Skeletal muscle tissue (tissue), 3 donors: ENCODE measurements at regions not wholly inside any gene's neighbourhood (a gene's known extent, or its start where the extent isn't known, plus 50 kb on each side); places are given as distances from the start of the nearest gene placed in this dataset.

Experiments
- H3K27ac ChIP-seq: one replicate; pipeline ENCODE4 v1.7.0; 2013; ENCODE audit warnings: mild to moderate bottlenecking, low read depth, low read length, inconsistent platforms
- H3K27me3 ChIP-seq, 3 donors: one replicate each; pipeline ENCODE4 v1.7.0; 2013; ENCODE audit warnings: low read length in 3 of 3; ENCODE audit not compliant: control insufficient read depth in 3 of 3, insufficient read depth in 3 of 3
- H3K36me3 ChIP-seq, 3 donors: one replicate each; pipeline ENCODE4 v1.7.0; 2013; ENCODE audit warnings: low read length in 3 of 3; ENCODE audit not compliant: control insufficient read depth in 3 of 3, insufficient read depth in 3 of 3
- H3K4me1 ChIP-seq, 3 donors: one replicate each; pipeline ENCODE4 v1.7.0; 2013; ENCODE audit warnings: low read length in 3 of 3, mild to moderate bottlenecking in 3 of 3; ENCODE audit not compliant: control insufficient read depth in 3 of 3, insufficient read depth in 3 of 3
- H3K4me3 ChIP-seq, 3 donors: one replicate each; pipeline ENCODE4 v1.7.0; 2013; ENCODE audit warnings: low read length in 3 of 3
- H3K9ac ChIP-seq, 3 donors: one replicate each; pipeline ENCODE4 v1.7.0; 2013; ENCODE audit warnings: low read length in 3 of 3, mild to moderate bottlenecking in 3 of 3, moderate library complexity in 2 of 3, low read depth in 1 of 3
- H3K9me3 ChIP-seq, 3 donors: one replicate each; pipeline ENCODE4 v1.7.0; 2013; ENCODE audit warnings: low read length in 3 of 3; ENCODE audit not compliant: control insufficient read depth in 3 of 3
- donor health status: Osteomylitis.

GRCh38 chr14:41303506-41303905, 303.2 kb upstream of the LRFN5 start:
- Histone ChIP-seq H3K36me3 (no peaks in the 10 kb centered on the region), H3K9ac (no peak overlapping the region), H3K4me1 (no peaks in the 10 kb centered on the region), H3K27me3 (no peaks in the 10 kb centered on the region), H3K4me3 (no peak overlapping the region), H3K9me3 (no peaks in the 10 kb centered on the region), H3K27ac (no peak overlapping the region)

- no peak overlapping the region for H3K9ac ChIP-seq
- no peaks in the 10 kb centered on the region for H3K9me3 ChIP-seq
- H3K4me3 ChIP-seq = no peak overlapping the region
- H3K4me1 ChIP-seq = no peaks in the 10 kb centered on the region
- no peak overlapping the region for H3K27ac ChIP-seq
- no peaks in the 10 kb centered on the region for H3K36me3 ChIP-seq
- no peaks in the 10 kb centered on the region for H3K27me3 ChIP-seq
These were observed 303.9 kb upstream of the LRFN5 start for GRCh38 chr14:41302776-41303175.

- Histone ChIP-seq H3K9ac (no peak overlapping the region), H3K36me3 (no peaks in the 10 kb centered on the region), H3K9me3 (no peaks in the 10 kb centered on the region), H3K4me1 (no peaks in the 10 kb centered on the region), H3K27ac (no peak overlapping the region), H3K4me3 (no peak overlapping the region), H3K27me3 (no peaks in the 10 kb centered on the region)
These were observed 306.8 kb upstream of the LRFN5 start for GRCh38 chr14:41299924-41300323.

- Histone ChIP-seq H3K36me3 (no peaks in the 10 kb centered on the region), H3K4me1 (no peaks in the 10 kb centered on the region), H3K9me3 (no peaks in the 10 kb centered on the region), H3K27me3 (no peaks in the 10 kb centered on the region), H3K27ac (no peak overlapping the region), H3K4me3 (no peak overlapping the region), H3K9ac (no peak overlapping the region)
These were observed 308.4 kb upstream of the LRFN5 start for GRCh38 chr14:41298328-41298690.

- no peaks in the 10 kb centered on the region for H3K9me3 ChIP-seq
- H3K4me3 ChIP-seq = no peak overlapping the region
- no peaks in the 10 kb centered on the region for H3K36me3 ChIP-seq
- no peak overlapping the region for H3K27ac ChIP-seq
- no peaks in the 10 kb centered on the region for H3K4me1 ChIP-seq
- H3K27me3 ChIP-seq = no peaks in the 10 kb centered on the region
- no peak overlapping the region for H3K9ac ChIP-seq
These were observed 308.9 kb upstream of the LRFN5 start for GRCh38 chr14:41297576-41298327.

GRCh38 chr14:41295734-41296133, 310.9 kb upstream of the LRFN5 start:
- H3K27me3 ChIP-seq = no peaks in the 10 kb centered on the region
- no peaks in the 10 kb centered on the region for H3K4me1 ChIP-seq
- H3K36me3 ChIP-seq = no peaks in the 10 kb centered on the region
- no peak overlapping the region for H3K9ac ChIP-seq
- no peaks in the 10 kb centered on the region for H3K9me3 ChIP-seq
- no peak overlapping the region for H3K4me3 ChIP-seq
- no peak overlapping the region for H3K27ac ChIP-seq

GRCh38 chr14:41289025-41289424, 317.7 kb upstream of the LRFN5 start:
- Histone ChIP-seq H3K4me3 (no peak overlapping the region), H3K4me1 (no peaks in the 10 kb centered on the region), H3K9me3 (no peaks in the 10 kb centered on the region), H3K36me3 (no peaks in the 10 kb centered on the region), H3K27me3 (no peaks in the 10 kb centered on the region), H3K27ac (no peak overlapping the region), H3K9ac (no peak overlapping the region)

GRCh38 chr14:41285186-41285748, 321.4 kb upstream of the LRFN5 start:
- Histone ChIP-seq H3K27ac (no peak overlapping the region), H3K9me3 (no peaks in the 10 kb centered on the region), H3K4me3 (no peak overlapping the region), H3K27me3 (no peaks in the 10 kb centered on the region), H3K4me1 (no peaks in the 10 kb centered on the region), H3K36me3 (no peaks in the 10 kb centered on the region), H3K9ac (no peak overlapping the region)

GRCh38 chr14:41280745-41281144, 325.9 kb upstream of the LRFN5 start:
- Histone ChIP-seq H3K27ac (no peak overlapping the region), H3K36me3 (no peaks in the 10 kb centered on the region), H3K9ac (no peak overlapping the region), H3K4me1 (no peaks in the 10 kb centered on the region), H3K4me3 (no peak overlapping the region), H3K27me3 (no peaks in the 10 kb centered on the region), H3K9me3 (no peaks in the 10 kb centered on the region)

- no peak overlapping the region for H3K9ac ChIP-seq
- no peaks in the 10 kb centered on the region for H3K4me1 ChIP-seq
- H3K27ac ChIP-seq = no peak overlapping the region
- no peaks in the 10 kb centered on the region for H3K36me3 ChIP-seq
- H3K27me3 ChIP-seq = no peaks in the 10 kb centered on the region
- no peak overlapping the region for H3K4me3 ChIP-seq
- no peaks in the 10 kb centered on the region for H3K9me3 ChIP-seq
These were observed 329.2 kb upstream of the LRFN5 start for GRCh38 chr14:41277450-41277849.
